IPS-NIHi11 (cell line): ENCODE measurements at regions not wholly inside any gene's neighbourhood (a gene's known extent, or its start where the extent isn't known, plus 50 kb on each side); places are given as distances from the start of the nearest gene placed in this dataset.

Source experiments
- DNase-seq: peaks from one replicate; pipeline ENCODE4 v3.0.0; 2012; ENCODE audit warnings: mixed read lengths, low spot score

DNA sequence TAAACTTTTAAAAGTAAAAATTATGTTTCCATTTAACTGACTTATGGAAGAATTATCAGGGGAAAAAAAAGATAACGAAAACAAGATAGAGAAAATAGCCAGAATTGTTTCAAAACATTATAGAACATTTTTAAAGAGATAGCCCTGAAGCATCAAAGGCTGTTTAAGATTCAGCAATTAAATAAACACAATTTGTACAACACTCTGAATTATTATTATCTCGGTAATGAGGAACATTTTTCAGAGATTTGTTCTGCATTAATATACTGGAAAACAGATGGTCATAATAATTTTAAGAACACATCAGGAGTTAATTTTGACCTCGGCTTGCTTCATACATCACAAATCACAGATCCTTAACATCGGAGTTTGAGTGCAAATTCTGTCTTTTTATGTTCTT lies 643.8 kb downstream of the SORCS1 start:
- no peak for DNase-seq

DNA sequence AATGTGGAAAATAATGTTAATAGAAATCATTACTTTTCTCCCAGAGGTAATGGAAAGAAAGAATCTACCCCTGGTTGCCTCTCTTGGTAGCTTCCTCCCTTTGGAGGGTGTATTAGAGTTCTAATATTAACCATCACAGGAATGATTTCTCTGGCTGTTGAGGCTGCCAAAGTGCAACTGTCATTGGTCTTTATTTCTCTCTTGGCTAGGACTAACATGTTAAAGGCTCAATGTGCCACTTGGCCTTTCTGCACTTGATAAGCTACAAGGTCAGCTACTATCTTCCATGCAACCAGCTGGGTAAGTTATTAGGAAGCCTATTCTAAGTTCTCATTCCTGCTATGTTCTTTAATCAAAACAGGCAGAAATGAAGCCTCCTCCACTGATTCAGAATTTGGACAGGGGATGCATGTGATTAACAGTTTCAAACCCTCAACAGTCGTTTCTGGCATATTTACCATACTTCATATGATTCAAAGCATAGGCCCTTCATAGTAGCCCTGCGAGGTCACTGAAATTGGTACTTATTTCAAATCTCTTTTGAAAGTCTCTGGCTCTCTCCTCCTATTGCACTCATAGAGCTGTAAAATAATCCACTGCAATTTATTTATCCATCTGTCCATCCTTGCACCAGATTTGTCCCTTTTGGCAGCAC lies 645.0 kb downstream of the SORCS1 start:
- no peak for DNase-seq

DNA sequence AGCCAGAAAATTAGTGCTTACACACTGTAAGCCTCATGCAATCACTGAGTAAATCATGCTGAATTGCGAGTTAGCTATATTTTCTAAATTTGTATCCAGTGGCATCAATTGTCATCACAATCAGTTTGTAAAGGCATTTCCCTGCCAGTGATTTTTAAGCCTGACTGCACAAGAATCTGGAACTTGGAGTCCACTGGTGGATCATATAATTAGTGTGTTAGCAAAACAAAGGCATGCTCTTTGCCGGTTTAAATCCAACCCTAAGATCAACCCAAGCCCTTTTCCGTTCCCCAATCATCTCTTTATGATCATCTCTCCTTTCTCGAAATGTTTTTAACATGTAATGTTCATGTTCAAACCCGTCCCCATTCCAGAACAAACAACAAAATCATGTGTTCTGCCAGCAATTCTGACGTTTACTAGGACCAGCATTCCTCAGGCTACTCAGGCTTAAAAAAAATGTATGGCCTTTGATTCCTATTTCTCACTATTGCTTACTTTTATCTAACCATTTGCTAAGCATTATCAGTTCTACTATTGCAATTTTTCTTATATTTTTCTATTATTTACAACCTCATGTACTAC lies 649.2 kb downstream of the SORCS1 start:
- no peak for DNase-seq

DNA sequence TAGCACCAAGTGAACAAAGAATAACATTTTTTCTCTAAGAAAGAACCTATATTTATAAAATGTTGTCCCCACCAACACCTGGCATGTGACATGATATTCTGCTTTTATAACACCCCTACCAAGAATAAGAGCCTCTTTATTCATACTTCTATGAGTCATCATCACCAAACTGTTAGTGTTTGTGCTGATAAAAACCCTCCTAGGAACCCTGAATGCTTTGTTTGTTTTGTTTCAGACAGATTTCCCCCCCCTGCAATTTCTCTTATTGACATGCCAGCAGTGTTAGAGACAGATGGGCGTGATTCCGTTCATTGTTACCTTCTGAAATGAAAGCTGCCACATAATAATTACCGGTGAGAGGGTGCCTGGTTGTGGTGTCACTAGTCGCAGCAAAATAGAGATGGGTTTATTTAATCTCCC lies 651.1 kb downstream of the SORCS1 start:
- no peak for DNase-seq

DNA sequence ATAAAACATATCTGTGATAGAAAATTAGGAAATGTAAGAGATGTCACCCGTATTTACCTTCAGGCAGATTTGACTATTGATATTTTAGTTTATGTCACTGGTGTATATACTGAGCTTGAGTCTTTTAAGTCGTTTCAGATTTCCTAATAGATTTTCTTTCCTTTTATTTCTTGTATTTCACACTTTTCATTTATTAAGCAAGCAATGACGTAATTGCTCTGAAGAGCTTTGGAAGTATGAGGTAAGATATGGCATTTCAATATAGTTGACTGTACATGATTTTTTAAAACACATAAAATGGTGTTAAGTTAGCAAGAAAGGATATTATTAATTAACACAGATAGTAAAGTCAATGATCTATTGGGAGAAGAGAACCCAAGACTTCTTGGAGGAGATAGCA lies 652.6 kb downstream of the SORCS1 start:
- DNase-seq: no peak

DNA sequence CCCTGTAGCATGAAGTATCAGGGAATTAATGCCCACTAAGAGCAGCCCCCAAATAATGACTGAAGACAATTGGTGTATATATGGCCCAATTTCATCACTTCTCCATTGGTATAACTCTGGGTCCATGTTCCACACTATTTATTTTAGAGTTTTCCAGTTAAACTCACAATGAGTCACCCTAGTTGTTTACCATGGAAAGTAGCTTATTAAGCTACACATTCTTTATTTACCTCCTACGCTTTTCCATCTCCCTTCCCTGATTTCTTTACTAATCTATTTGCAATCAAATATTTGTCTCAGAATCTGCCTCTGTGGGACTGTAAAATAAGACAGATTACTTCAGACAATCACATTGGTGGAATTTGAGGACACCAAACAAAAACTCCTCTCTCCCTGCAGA lies 655.6 kb downstream of the SORCS1 start:
- DNase-seq: no peak

DNA sequence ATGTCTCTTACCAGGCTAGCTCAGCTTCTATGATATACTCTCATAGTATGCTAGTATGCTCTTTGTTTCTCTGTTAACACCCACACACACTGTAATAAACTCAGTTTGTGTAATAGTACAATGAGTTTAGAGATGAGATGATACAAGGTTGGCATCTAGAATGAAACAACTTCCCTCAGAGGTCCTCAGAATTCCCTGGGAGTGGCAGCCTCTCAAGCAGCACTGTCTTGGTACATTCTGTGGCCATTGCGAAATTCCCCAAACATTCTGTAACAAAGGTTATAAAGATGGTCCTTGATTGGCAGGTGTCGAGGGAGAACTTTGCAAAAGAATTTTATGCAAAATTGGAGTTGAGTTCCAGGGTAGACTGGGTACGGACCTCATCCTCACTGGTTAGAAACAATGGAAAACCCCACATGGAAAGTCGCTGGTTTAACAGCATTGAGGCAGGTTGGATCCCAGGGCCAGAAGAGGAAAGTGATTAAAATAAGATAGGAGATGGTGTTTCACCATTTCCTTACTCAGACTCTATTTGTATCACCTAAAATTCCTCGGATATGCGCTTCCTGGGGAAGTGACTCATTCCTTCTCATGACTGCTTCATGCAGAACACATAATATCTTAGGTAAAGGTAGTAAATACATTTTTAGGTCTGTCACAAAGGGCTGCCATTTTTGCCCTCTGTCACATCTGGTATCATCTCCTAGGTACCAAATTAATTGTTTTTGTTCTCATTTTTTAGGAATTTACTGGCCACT lies 657.8 kb downstream of the SORCS1 start:
- no peak for DNase-seq

DNA sequence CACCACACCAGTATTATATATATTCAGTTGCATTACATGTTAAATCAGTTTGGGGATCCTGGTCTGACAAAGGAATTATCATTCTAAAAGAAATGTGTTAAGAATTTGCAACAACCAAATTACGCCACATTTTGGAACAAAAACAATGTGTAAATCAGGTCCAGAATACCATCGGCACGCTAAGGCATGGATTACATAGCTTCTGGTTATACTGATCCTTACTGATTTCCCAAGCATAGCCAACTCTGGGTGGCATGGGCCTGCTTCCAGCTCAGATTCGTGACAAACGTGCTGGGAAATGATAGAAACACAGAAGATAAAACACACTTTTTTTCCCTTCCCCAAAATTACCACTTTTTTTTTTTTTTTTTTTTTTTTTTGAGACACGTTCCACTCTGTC lies 660.0 kb downstream of the SORCS1 start:
- no peak for DNase-seq

DNA sequence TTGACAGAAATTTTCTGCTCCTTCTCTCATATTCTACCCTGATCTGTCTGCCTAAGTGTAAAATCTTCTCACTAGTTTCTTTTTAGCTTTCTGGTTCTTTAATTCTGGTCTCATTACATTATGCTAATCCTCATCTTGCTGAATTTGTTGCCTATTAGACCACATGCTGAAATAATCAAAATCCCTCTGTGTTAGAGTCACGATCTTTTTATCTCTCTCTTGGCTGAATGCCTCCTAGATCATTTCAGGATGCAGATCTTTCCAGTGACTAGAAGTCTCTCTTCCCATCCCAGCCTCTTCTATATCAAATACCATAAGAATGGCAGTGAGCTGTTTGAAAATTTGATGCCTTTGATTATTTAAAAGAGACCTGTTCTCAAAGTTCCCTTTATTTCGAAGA lies 661.9 kb downstream of the SORCS1 start:
- DNase-seq: no peak

DNA sequence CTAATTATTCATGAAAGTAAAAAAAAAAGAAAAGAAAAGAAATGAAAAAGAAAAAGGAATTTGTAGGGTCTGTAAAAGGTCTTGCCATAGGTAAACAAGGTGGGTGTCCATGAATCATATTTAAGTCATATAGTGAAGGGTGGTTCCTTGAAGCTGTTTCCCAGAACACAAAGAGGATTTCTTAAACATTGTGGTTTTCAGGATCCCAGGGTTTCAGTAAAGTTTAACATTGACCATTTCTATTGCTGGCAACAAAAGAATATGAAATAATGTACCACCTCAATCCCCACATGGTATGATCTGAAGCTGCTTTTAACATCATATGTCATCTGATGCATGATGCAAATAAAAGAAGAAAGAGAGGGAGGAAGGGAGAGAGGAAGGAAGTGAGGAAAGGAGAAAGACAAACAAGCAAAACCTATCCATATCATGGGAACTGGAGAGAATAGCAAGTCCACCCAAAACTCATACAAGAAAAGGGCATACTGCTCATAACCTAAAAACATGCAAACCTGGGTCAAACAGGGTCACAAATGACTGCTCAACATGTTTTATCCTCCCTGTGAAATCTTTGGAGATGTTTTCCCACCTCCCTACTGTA lies 663.5 kb downstream of the SORCS1 start:
- no peak for DNase-seq

DNA sequence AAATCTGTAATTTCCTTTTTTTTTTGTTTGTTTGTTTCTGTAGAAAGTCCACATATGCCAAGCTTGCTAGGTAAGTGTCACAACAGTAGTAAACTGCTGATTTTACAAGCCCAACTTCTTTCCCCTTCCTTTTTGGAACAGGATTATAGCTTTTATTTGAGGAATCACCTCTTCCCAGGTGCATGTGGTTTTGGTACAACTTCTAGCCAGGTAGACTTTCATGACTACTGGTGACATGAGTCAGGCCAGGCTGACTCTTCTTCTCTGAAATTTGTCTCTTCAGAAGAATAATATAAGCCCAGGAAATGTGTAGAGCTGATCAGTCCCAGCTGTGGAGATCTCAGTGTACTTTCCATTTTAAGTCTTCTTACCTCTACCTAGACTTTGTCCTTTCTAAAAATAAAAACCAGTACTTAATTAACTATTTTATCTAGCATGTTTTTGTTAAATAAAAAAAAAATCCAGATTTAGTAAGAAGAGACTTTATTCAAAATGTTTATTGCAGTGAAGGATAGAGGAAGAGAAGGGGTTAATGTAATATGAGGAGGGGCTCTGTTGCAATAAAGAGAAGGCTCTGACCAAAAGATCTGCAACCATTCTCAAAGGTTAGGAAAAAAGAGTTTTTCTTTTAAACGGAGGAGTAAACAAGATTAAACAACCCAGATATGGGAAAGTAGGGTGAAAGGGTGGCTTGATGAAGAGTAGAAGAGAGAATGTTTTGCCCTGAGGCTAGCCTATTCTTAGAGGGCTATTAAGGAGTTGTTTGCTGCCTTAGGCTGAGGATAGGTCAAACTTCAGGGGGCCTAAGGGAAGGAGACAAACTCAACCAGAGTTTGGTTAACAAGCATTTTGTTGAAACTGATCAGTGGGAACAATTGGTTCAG lies 664.2 kb downstream of the SORCS1 start:
- no peak for DNase-seq

DNA sequence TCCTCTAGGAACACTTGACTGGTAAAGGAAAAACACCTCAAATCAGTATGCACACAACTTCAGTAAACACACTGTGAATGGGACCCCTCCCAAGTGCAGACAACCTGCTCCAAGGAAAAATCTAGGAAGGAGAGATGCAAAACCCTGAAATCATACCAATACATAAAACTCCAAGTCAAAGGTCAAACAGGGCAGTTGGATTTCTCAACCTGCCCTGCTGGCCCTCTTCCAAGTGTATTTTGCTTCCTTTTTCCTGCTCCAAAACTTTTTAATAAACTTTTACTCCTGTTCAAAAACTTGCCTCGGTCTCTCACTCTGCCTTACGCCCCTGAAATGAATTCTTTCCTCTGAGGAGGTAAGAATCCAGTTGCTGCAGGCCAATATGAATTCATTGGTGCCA lies 665.1 kb downstream of the SORCS1 start:
- DNase-seq: no peak

DNA sequence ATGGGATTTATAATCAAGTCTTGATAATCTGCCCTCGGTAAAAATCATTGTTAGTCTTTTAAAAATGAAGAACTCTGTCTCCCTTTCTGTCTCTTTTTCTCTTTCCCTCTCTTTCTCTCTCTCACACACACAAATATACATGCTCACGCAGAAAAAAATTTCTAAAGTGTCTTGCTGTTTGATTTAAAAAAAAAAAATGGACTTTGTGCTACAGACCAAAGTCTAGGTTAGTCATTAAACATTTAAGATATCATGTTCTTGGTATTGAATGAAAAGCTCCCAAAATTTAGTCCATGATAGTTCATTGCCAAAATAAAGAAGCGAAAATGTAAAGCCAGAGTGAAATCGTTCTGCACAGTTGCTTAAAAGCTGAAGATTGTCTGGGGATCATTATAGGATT lies 665.8 kb downstream of the SORCS1 start:
- no peak for DNase-seq

DNA sequence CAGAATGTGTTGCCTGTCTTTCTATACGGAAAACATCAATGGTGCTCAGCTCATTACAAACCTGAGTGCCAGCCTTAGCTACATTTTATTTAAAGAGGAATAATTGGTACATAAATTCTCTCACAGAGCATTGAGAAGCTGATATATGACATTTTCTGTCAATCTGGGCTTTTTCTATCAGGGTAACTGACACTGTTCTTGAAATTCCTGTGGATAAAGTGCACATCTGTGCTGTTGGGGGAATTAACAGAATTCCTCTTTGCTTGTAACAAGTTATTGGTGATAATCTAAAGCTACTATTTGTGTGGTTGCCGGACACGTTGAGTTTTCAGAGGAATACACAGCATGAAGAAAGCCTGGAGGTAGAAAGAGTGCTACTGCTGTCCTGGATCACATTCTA lies 668.6 kb downstream of the SORCS1 start:
- DNase-seq: no peak

DNA sequence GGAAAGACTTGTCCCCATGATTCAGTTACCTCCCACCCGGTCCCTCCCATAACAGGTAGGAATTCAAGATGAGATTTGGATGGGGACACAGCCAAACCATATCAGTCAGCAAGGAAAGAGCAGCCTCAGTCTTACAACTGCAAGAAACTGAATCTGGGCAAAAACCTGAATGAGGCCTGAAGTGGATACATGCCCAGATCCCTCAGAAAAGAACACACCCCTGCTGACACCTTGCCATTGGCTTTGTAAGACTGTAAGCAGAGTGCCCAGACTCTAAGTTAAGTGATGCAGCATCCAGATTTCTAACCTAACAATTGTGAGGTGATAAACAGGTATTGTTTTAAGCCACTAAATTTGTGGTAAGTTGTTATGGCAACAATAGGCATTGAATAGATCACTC lies 670.8 kb downstream of the SORCS1 start:
- no peak for DNase-seq

DNA sequence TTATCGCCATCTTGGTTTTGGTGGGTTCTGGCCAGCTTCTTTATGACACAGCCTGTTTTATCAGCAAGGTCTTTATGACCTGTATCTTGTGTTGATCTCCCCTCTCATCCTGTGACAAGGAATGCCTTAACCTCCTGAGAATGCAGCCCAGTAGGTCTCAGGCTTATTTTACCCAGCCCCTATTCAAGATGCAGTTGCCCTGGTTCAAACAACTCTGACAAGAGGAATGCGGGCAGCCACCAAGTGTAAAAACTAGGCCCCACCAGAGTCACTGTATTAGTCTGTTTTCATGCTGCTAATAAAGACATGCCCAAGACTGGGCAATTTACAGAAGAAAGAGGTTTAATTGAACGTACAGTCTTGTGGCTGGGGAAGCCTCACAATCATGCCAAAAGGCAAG lies 671.3 kb downstream of the SORCS1 start:
- DNase-seq: no peak

DNA sequence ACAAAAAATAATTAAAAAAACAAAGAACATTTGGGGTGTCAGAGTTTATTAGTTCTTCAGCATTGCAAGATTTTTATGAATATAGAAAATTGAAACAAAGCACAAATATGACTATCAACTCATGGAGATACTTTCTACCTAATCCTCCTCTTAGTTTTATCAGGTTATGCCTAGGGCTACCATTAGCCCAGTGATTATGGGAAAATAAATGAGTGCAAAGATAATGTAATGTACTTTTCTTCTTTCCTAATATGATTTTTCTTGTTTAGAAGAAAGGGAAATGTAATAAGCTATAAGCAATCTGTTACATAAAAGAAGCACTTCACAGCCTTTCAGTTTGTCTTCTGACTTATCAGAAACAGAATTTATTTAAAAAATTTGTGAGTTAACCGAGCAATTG lies 676.8 kb downstream of the SORCS1 start:
- DNase-seq: no peak

DNA sequence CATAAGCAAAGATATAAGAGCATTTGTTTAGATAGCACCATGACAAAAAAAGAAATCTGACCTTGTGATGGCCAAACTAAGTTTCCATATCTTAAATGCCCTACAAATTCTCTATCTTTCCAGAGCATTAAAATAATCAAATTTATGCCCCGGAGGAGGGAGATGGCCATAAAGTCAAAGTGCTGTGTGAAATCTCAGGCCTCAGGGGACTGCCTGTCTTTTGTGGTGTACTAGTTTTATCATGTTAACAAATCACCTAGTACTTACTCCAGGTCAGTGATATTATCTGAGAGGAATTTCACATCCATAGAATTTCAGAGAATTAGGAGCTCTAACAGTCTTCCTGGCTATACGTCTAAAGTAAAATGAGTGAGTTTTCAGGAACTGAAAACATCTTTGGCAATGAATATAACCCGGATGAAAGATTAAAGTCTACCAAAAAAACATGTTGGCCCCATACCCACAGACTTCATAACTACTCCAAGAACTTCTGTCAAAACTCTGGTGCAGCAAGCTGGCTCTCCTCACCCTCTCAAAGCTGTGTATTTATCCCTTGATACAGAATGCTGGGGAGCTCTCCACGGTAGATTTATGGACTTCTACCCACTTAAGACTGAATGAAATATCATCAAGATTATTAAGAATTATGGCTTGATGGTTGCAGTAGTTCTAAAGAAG lies 682.8 kb downstream of the SORCS1 start:
- no peak for DNase-seq

DNA sequence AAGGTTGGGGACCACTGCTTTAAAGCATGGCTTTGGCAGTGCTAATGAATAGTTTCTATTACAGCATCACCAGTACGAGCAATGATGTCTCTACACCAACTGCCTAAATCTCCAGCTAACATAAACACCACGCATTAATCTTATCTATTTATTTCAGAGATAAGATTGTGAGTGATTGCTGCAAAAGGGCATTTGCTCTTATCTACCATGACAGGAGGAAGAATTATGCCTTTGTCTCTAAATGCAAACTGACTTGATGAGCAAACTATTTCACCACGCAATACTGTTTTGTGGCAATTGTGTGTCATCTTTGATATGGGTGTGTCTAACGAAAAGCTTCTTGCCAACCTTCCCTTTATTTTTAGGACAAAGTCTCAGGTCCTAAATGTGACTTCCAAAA lies 684.9 kb downstream of the SORCS1 start:
- DNase-seq: no peak

DNA sequence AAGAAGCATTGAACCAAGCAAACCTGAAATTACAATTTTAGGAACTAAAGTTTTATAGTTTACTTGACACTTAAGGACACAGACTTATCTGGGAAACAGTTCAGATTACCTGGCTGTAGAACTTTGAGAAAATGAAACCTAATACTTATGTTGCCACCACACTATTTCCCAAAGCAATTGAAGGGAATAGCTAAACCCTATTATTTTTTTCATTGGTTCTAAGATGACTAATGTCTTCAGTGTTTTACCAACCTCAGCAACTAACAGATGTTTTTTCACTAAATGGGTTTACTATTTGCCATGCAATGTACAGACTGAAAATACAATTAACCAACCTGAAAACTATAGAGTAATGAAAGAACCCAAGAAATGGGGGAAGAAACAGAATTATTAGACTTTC lies 689.6 kb downstream of the SORCS1 start:
- DNase-seq: no peak

DNA sequence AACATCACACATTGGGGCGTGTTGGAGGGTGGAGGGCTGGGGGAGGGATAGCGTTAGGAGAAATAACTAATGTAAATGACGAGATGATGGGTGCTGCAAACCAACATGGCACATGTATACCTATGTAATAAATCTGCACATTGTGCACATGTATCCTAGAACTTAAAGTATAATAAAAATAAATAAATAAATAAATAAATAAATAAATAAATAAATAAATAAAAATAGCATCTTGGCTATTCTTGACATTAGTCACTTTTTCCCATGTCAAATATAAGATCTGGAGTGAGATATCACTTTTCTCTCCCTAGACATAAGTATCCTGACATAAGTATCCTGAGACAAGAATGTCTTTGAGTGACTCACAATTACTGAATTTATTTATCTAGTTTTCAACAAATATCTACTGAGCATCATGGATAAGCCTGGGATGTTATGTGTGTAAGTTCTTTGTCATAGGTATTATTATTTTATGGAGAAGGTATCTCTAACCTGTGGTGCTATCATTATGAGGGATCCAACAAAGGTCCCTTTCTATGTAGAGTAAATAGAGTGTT lies 691.3 kb downstream of the SORCS1 start:
- DNase-seq: no peak
